GM18511 (cell line): ENCODE measurements at regions not wholly inside any gene's neighbourhood (a gene's known extent, or its start where the extent isn't known, plus 50 kb on each side); places are given as distances from the start of the nearest gene placed in this dataset.

ENCODE experiments used
- ATAC-seq: cut with Tn5 transposase; IDR thresholded peaks from one replicate; pipeline ENCODE4 v1.9.1; 2021; ENCODE audit warnings: mild to moderate bottlenecking, moderate library complexity; ENCODE audit not compliant: unreplicated experiment

- no peak for ATAC-seq
Observed at GRCh38 chr10:43811871-43812270, 163.2 kb upstream of the ZNF32 start.

- no peak for ATAC-seq
Observed at GRCh38 chr10:43809211-43809930, 160.7 kb upstream of the ZNF32 start.

GRCh38 chr10:43808136-43808535 lies 159.5 kb upstream of the ZNF32 start:
- peak; percentile 82 for ATAC-seq

- no peak for ATAC-seq
Observed at GRCh38 chr10:43806831-43807640, 158.4 kb upstream of the ZNF32 start.

GRCh38 chr10:43803791-43804190 lies 155.1 kb upstream of the ZNF32 start:
- no peak for ATAC-seq

- ATAC-seq: no peak
Observed at GRCh38 chr10:43802988-43803696, 154.5 kb upstream of the ZNF32 start.

- no peak for ATAC-seq
Observed at GRCh38 chr10:43801626-43802025, 152.9 kb upstream of the ZNF32 start.

- ATAC-seq: no peak
Observed at GRCh38 chr10:43801140-43801539, 152.5 kb upstream of the ZNF32 start.

GRCh38 chr10:43796781-43797180 lies 148.1 kb upstream of the ZNF32 start:
- ATAC-seq: no peak

GRCh38 chr10:43795639-43796038 lies 147.0 kb upstream of the ZNF32 start:
- ATAC-seq: no peak

GRCh38 chr10:43795093-43795492 lies 146.4 kb upstream of the ZNF32 start:
- ATAC-seq: no peak

GRCh38 chr10:43794181-43794815 lies 145.6 kb upstream of the ZNF32 start:
- ATAC-seq: no peak

- ATAC-seq: no peak
Observed at GRCh38 chr10:43793704-43794103, 145.0 kb upstream of the ZNF32 start.

GRCh38 chr10:43790147-43790546 lies 141.5 kb upstream of the ZNF32 start:
- ATAC-seq: no peak

GRCh38 chr10:43785252-43785651 lies 136.6 kb upstream of the ZNF32 start:
- no peak for ATAC-seq

GRCh38 chr10:43782814-43783213 lies 134.1 kb upstream of the ZNF32 start:
- no peak for ATAC-seq

- peak; percentile 83 for ATAC-seq
Observed at GRCh38 chr10:43781480-43782361, 133.0 kb upstream of the ZNF32 start.

GRCh38 chr10:43778571-43778970 lies 129.9 kb upstream of the ZNF32 start:
- ATAC-seq: no peak

- no peak for ATAC-seq
Observed at GRCh38 chr10:43775384-43775783, 126.7 kb upstream of the ZNF32 start.

- no peak for ATAC-seq
Observed at GRCh38 chr10:43774234-43774769, 125.6 kb upstream of the ZNF32 start.
